NCI-H1436 (cell line): ENCODE measurements at regions not wholly inside any gene's neighbourhood (a gene's known extent, or its start where the extent isn't known, plus 50 kb on each side); places are given as distances from the start of the nearest gene placed in this dataset.

ENCODE experiments used
- DNase-seq: peaks from one replicate; lab custom pipeline; 2025; lab: John Stamatoyannopoulos, UW

DNA sequence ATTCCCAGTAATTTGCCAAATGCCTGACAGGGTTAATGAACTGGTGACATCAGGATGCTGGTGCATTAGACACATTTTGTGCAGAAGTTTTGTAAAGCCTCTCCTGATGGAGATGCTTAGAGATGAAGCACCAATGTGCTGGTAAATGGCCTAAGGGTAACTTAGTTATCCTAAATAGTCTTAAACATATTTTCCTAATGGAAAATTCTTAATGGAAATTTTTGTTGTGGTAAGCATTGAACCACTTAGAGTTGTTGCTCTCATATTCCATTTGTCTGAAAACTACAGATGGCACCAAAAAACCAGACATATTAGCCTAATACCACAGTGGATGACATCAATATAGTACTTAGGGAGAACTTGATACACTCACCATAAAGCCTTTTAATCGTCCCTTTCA is 154.5 kb upstream of the ANK2 start:
- DNase-seq: no peak

- no peak for DNase-seq
These were observed 153.4 kb upstream of the ANK2 start for GRCh38 chr4:112895811-112896608.

GRCh38 chr4:112896609-112897190 is 152.8 kb upstream of the ANK2 start:
- no peak for DNase-seq

- no peak for DNase-seq
These were observed 151.9 kb upstream of the ANK2 start for GRCh38 chr4:112897543-112897942.

DNA sequence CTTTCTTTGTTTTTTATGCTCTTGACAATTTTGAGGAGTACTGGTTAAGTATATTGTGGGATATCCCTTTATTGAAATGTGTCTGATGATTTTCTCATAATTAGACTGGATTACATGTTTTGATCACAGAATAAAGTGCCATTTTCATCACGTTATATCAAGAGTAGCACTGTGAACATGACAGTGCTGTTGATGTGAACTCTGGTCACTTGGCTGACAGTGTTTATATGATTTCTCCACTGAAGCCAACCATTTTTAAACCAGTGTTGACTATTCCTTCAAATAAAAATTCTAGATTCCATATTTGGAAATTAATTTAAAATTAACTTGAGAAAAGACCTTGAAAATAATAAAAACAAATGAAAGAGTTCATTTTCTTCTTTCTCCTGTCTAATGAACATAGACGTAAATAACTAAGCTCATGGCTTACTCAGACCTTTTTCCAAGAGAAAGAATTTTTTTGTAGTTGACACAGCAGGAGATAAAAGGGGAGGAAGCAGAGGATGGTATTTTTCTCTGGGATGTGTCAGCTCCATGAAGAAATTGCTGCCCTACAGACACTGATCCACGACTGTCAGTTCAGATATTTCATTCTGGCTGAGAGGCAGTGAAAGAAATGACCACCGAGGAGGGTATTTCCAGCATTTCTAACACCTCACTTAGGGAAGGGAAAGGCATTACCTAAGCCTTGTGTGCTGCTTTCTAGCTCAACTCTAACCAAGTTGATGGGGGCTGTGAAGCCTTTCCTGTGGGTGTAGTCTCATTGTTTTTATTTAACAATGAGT is 150.9 kb upstream of the ANK2 start:
- DNase-seq: no peak

- DNase-seq: no peak
These were observed 149.0 kb upstream of the ANK2 start for GRCh38 chr4:112900416-112900815.

DNA sequence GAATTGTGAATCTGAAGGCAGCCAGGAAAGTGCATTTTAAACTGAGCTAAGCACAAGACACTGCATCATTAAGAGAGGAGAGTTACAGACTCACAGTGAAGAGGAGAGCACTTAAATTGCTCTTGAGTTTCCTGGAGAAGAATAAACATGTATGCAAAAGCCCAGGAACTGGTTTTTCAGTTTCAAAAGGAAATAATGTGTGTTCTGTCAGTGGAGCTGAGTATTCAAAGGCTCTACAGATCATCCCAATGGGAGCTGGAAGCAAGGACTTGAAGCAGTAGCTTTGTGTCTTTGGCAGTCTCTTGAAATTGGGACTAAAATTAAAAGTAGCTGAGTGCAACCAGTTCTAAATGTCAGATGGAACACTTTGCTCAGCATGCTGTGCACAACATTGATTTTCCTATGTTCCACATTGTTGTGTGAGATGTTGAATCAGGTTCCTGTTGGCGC is 147.5 kb upstream of the ANK2 start:
- DNase-seq: no peak

GRCh38 chr4:112905728-112906127 is 143.7 kb upstream of the ANK2 start:
- no peak for DNase-seq

DNA sequence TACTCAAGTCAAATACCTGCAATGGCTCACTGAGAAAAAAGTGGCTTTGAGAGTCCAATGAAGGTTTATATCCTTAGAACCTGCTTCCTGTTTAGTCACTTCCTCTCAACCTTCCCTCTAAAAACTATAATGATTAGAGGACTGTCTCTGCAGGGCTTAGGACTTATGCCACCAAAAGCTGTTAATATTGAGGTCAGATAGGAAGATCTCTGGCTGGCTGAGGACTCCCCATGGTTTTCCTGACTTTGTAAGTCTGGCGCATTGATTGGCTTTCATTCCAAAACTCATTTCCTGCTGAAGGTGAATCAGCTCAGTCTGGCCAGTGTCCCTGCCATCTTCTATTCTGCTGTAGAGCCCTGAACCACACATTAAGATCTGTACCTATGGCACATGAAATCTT is 140.9 kb upstream of the ANK2 start:
- no peak for DNase-seq

- no peak for DNase-seq
These were observed 139.2 kb upstream of the ANK2 start for GRCh38 chr4:112910109-112910736.

GRCh38 chr4:112916868-112917267 is 132.6 kb upstream of the ANK2 start:
- no peak for DNase-seq

- DNase-seq: no peak
These were observed 125.9 kb upstream of the ANK2 start for GRCh38 chr4:112923516-112923915.

GRCh38 chr4:112926819-112927218 is 122.6 kb upstream of the ANK2 start:
- DNase-seq: no peak

GRCh38 chr4:112927544-112927943 is 121.9 kb upstream of the ANK2 start:
- DNase-seq: no peak

GRCh38 chr4:112931001-112931400 is 118.5 kb upstream of the ANK2 start:
- DNase-seq: no peak

GRCh38 chr4:112933790-112934189 is 115.7 kb upstream of the ANK2 start:
- no peak for DNase-seq

- DNase-seq: peak; percentile 29
These were observed 110.9 kb upstream of the ANK2 start for GRCh38 chr4:112938461-112939058.

DNA sequence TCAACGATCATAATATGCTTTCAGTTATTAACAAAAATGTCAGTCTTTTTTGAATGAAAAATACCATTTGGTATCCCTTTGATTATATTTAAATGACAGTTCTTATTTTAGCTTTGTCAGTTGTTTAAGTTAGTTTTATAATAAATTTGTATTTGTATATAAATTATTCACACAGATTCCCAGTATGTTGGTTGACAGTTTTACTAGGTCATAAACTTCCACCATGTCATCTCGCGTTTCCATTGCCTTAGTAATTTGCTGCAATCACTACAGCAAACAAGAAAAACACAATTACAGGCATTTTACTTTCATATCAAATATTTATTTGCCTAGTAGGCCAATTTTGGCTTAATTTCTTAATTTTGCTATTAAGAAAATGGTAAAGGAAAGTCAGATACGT is 109.6 kb upstream of the ANK2 start:
- no peak for DNase-seq

- no peak for DNase-seq
These were observed 109.1 kb upstream of the ANK2 start for GRCh38 chr4:112940336-112940735.

DNA sequence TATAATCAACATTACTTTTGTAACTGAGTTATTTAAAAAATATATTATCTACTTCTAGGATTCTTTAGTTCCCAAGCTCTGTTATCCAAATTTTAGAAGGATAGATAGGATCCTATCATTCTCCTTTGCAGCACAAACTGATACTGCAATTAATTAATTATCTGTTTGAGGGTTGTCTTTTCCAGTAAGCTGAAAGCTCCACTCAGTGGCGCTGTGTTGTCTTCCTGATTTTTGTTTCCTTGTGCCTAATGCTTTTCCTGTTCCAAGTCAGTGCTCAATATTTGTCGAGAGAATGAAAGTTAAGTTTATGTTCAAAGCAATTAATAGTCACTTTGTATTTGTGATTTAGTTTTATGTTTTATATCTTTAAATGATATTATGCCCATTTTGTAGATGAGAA is 107.4 kb upstream of the ANK2 start:
- DNase-seq: no peak

- no peak for DNase-seq
These were observed 106.5 kb upstream of the ANK2 start for GRCh38 chr4:112942997-112943396.

DNA sequence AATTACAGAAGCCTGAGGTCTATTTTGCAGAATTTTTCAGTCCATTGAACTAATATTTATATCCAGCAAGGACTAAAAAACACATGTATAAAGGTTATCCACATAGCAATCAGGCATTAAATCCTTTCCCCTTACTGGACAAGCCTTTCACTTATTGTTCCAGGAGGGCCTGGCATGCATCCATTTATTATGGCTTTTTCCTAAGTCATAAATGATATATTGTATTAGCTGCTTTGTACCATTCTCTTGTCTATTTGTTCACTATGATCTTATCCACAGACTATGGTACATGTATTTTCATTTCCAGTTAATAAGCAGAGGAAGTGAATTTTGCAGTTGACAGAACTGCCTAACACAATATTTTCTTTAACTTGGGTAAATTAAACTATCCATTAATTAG is 105.4 kb upstream of the ANK2 start:
- no peak for DNase-seq
